ENCODE measurements at regions not wholly inside any gene's neighbourhood (a gene's known extent, or its start where the extent isn't known, plus 50 kb on each side); places are given as distances from the start of the nearest gene placed in this dataset.

- no peaks in the 10 kb centered on the region; the same call in none of the 2 replicates for H3K27me3 Mint-ChIP-seq (ENCODE audit: insufficient read depth)
- peaks cover 63% of the 10 kb centered on the region for H3K4me1 Mint-ChIP-seq (ENCODE audit: low read depth)
Measured at GRCh38 chr4:158313566-158313965, 103.3 kb downstream of the TMEM144 start.

DNA sequence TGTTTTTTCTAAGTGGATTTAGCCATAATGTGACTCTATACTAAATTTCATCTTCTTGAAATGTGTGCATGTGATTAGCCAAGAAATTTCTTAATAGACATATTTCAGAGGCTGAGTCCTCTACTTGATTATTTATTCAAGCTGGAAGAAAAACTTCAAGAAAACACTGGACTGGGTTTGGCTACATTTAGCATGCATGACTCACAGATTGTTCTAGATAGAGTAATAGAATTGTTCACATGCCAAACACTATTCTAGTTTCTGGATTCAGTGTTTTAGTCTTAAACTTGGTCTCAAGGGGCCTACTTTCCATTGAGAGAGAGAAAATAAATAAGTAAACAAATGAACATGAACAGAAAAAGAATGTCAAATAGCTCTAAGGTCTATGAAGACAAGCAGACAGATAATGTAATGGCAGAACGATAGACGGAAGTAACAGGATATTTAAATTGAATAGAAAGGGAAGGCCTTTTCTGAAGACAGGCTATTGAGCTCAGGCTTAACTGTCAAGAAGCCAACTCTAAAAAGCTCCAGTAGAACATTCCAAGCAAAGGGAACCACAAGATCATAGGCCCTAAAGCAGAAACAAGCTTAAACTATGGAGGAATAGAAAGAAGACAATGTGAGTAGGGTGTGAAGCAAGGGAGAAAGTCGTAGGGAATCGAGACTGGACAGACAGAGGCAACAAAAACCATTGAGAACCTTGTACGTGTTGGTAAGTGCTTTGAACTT lies 104.6 kb downstream of the TMEM144 start:
- peaks cover 12% of the 10 kb centered on the region for H3K36me3 Mint-ChIP-seq (ENCODE audit: low read depth)

More at GRCh38 chr4:158313566-158313965, 103.3 kb downstream of the TMEM144 start:
- Mint-ChIP-seq H3K36me3 (ENCODE audit: low read depth) (peaks cover 12% of the 10 kb centered on the region), H3K4me3 (no peak overlapping the region), H3K9me3 (no peaks in the 10 kb centered on the region; the same call in 1 of the 2 replicates), H3K27ac (peak overlapping the region; percentile 96)
- no peak for DNase-seq
- TF ChIP-seq, protein P1, sequence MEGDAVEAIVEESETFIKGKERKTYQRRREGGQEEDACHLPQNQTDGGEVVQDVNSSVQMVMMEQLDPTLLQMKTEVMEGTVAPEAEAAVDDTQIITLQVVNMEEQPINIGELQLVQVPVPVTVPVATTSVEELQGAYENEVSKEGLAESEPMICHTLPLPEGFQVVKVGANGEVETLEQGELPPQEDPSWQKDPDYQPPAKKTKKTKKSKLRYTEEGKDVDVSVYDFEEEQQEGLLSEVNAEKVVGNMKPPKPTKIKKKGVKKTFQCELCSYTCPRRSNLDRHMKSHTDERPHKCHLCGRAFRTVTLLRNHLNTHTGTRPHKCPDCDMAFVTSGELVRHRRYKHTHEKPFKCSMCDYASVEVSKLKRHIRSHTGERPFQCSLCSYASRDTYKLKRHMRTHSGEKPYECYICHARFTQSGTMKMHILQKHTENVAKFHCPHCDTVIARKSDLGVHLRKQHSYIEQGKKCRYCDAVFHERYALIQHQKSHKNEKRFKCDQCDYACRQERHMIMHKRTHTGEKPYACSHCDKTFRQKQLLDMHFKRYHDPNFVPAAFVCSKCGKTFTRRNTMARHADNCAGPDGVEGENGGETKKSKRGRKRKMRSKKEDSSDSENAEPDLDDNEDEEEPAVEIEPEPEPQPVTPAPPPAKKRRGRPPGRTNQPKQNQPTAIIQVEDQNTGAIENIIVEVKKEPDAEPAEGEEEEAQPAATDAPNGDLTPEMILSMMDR (IDR thresholded peaks at IDR 0.05) = no peak

DNA sequence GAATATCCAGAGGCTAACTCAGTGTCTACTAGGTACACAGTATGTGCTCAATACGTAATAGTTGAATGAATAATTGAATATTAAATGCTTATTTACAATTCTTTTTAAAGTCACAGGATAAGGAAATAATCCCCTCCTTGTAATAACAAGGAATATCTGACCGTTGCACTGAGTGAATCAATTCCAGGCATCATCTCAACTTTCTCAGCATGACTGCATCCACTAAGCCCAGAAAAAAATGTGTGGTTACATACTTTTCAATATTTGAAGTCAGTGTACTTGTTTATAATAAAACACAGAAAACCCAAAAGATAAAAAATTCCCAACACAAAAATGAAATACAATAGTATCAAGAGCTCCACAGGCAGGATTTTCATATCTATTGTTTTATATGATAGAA lies 105.4 kb downstream of the TMEM144 start:
- no peaks in the 10 kb centered on the region; the same call in none of the 2 replicates for H3K27me3 Mint-ChIP-seq (ENCODE audit: insufficient read depth)
- peak overlapping the region; percentile 76 for H3K4me3 Mint-ChIP-seq
- no peaks in the 10 kb centered on the region; the same call in 1 of the 2 replicates for H3K9me3 Mint-ChIP-seq
- H3K27ac Mint-ChIP-seq = peak overlapping the region; percentile 96
- peaks cover 5% of the 10 kb centered on the region for H3K36me3 Mint-ChIP-seq (ENCODE audit: low read depth)
- H3K4me1 Mint-ChIP-seq (ENCODE audit: low read depth) = peaks cover 67% of the 10 kb centered on the region
- TF ChIP-seq, protein P1 (IDR thresholded peaks at IDR 0.05) = no peak
- peak; percentile 73 for DNase-seq

More for the DNA sequence above, 104.6 kb downstream of the TMEM144 start:
- DNase-seq = peak; percentile 97
- peak overlapping the region; percentile 76 for H3K4me3 Mint-ChIP-seq
- no peaks in the 10 kb centered on the region; the same call in none of the 2 replicates for H3K27me3 Mint-ChIP-seq (ENCODE audit: insufficient read depth)
- H3K9me3 Mint-ChIP-seq = no peaks in the 10 kb centered on the region; the same call in 1 of the 2 replicates
- peaks cover 67% of the 10 kb centered on the region for H3K4me1 Mint-ChIP-seq (ENCODE audit: low read depth)
- TF ChIP-seq, protein P1 (IDR thresholded peaks at IDR 0.05) = no peak
- peak overlapping the region; percentile 96 for H3K27ac Mint-ChIP-seq

GRCh38 chr4:158316264-158316663 lies 106.0 kb downstream of the TMEM144 start:
- H3K27ac Mint-ChIP-seq = peak overlapping the region; percentile 96
- peaks cover 67% of the 10 kb centered on the region for H3K4me1 Mint-ChIP-seq (ENCODE audit: low read depth)
- DNase-seq = no peak
- peak overlapping the region; percentile 76 for H3K4me3 Mint-ChIP-seq
- TF ChIP-seq, protein P1 (IDR thresholded peaks at IDR 0.05) = peak; percentile 26; the same call in 1 of the 2 replicates
- no peaks in the 10 kb centered on the region; the same call in 1 of the 2 replicates for H3K9me3 Mint-ChIP-seq
- H3K36me3 Mint-ChIP-seq (ENCODE audit: low read depth) = peaks cover 4% of the 10 kb centered on the region
- H3K27me3 Mint-ChIP-seq (ENCODE audit: insufficient read depth) = no peaks in the 10 kb centered on the region; the same call in none of the 2 replicates

GRCh38 chr4:158319880-158320279 lies 109.6 kb downstream of the TMEM144 start:
- peaks cover 3% of the 10 kb centered on the region for H3K36me3 Mint-ChIP-seq (ENCODE audit: low read depth)
- no peak overlapping the region for H3K27ac Mint-ChIP-seq
- no peak for DNase-seq
- TF ChIP-seq, protein P1 (IDR thresholded peaks at IDR 0.05) = no peak
- no peaks in the 10 kb centered on the region; the same call in 1 of the 2 replicates for H3K27me3 Mint-ChIP-seq (ENCODE audit: insufficient read depth)
- H3K4me1 Mint-ChIP-seq (ENCODE audit: low read depth) = peaks cover 46% of the 10 kb centered on the region
- H3K9me3 Mint-ChIP-seq = no peaks in the 10 kb centered on the region; the same call in 1 of the 2 replicates
- no peak overlapping the region for H3K4me3 Mint-ChIP-seq
